HG03060 (cell line): ENCODE measurements at regions not wholly inside any gene's neighbourhood (a gene's known extent, or its start where the extent isn't known, plus 50 kb on each side); places are given as distances from the start of the nearest gene placed in this dataset.
"Not testable (repeated sequence)": the region's sequence is repeated elsewhere in the genome, so short reads cannot be mapped to it uniquely, and the experiment has no call there.

Source experiments
- ATAC-seq: cut with Tn5 transposase; IDR thresholded peaks from one replicate; pipeline ENCODE4 v1.9.1; 2021; ENCODE audit warnings: low read depth, moderate number of reproducible peaks; ENCODE audit not compliant: unreplicated experiment

- no peak for ATAC-seq
Measured at GRCh38 chrX:2574271-2574670, 73.5 kb upstream of the DHRSX start.

GRCh38 chrX:2572740-2573139, 72.0 kb upstream of the DHRSX start:
- no peak for ATAC-seq

GRCh38 chrX:2568125-2568524, 67.3 kb upstream of the DHRSX start:
- no peak for ATAC-seq

- ATAC-seq = no peak
Measured at GRCh38 chrX:2566055-2566454, 65.3 kb upstream of the DHRSX start.

GRCh38 chrX:2561456-2561855, 60.7 kb upstream of the DHRSX start:
- no peak for ATAC-seq

- ATAC-seq = no peak
Measured at GRCh38 chrX:2559124-2559523, 58.3 kb upstream of the DHRSX start.

GRCh38 chrX:2554891-2555290, 54.1 kb upstream of the DHRSX start:
- ATAC-seq = no peak

- ATAC-seq = not testable (repeated sequence)
Measured at GRCh38 chrX:2554066-2554465, 53.3 kb upstream of the DHRSX start.

- no peak for ATAC-seq
Measured at GRCh38 chrX:2552621-2553201, 51.9 kb upstream of the DHRSX start.

GRCh38 chrX:2550328-2551020, 49.7 kb upstream of the DHRSX start:
- no peak for ATAC-seq
